GM12878 (cell line): ENCODE measurements at regions not wholly inside any gene's neighbourhood (a gene's known extent, or its start where the extent isn't known, plus 50 kb on each side); places are given as distances from the start of the nearest gene placed in this dataset.

Source experiments
- ATAC-seq: fragments of 200-7000 bp; cut with Tn5 transposase; 3 replicates; pipeline ENCODE4 v1.9.1; 2020; ENCODE audit warnings: mild to moderate bottlenecking, moderate library complexity
- BruUV-seq: library from RNA; stranded (reverse); fragments of 400-500 nt; replicated peaks from 2 replicates; lab custom pipeline; 2021; lab: Mats Ljungman, UMichigan
- CTCF ChIA-PET: fragments of 300-600 bp; sonication (Branson Sonifier 250); formaldehyde crosslinking; extraction: SDS; loops from one replicate; lab custom pipeline; 2021; ENCODE audit warnings: inconsistent platforms; lab: Yijun Ruan, JAX
- POLR2A ChIA-PET: fragments of 350-600 bp; formaldehyde crosslinking; extraction: SDS; loops from one replicate; lab custom pipeline; 2021; ENCODE audit warnings: inconsistent platforms; lab: Charles Lee
- RAD21 ChIA-PET: fragments of 300-600 bp; sonication (Branson Sonifier 250); formaldehyde crosslinking; loops from one replicate; lab custom pipeline; 2023; ENCODE audit warnings: antibody characterized with exemption; ENCODE audit not compliant: unreplicated experiment; lab: Charles Lee
- SMC1A ChIA-PET: fragments of 300-600 bp; sonication (Branson Sonifier 250); formaldehyde crosslinking; loops from one replicate; lab custom pipeline; 2023; ENCODE audit not compliant: unreplicated experiment, uncharacterized antibody; lab: Charles Lee
- DNase-seq: peaks from one replicate; pipeline ENCODE4 v3.0.0-alpha.2; 2011; ENCODE audit warnings: low read depth, low spot score
- FAIRE-seq: peaks from 3 replicates; lab custom pipeline; 2011; peaks lifted over from hg19 to GRCh38; lab: Jason Lieb, UNC
- H2AFZ ChIP-seq: 2 replicates; pipeline ENCODE4 v1.6.0; 2011; ENCODE audit warnings: low read depth, low read length, control low read depth; ENCODE audit not compliant: control insufficient read depth
- H3K27ac ChIP-seq: 2 replicates; pipeline ENCODE4 v1.5.1; 2011; ENCODE audit warnings: control low read depth; ENCODE audit not compliant: control insufficient read depth, insufficient read depth
- H3K27me3 ChIP-seq, 2 experiments: replicated peaks in 1 of 2; 2 replicates each; pipeline versions ENCODE4 v1.6.0 to v1.6.1; 2011; ENCODE audit warnings: low read length in 1 of 2; ENCODE audit not compliant: control insufficient read depth in 2 of 2, insufficient read depth in 2 of 2
- H3K36me3 ChIP-seq, 2 experiments: 2 replicates each; pipeline ENCODE4 v1.5.1; 2011; ENCODE audit warnings: low read length in 1 of 2; ENCODE audit not compliant: control insufficient read depth in 2 of 2, insufficient read depth in 2 of 2
- H3K4me1 ChIP-seq: 2 replicates; pipeline ENCODE4 v1.6.1; 2011; ENCODE audit warnings: mild to moderate bottlenecking, low read length, moderate library complexity, mixed read lengths; ENCODE audit not compliant: control insufficient read depth, insufficient read depth
- H3K4me2 ChIP-seq: 2 replicates; pipeline ENCODE4 v1.6.0; 2011; ENCODE audit warnings: control low read depth; ENCODE audit not compliant: control insufficient read depth, insufficient read depth
- H3K4me3 ChIP-seq: fragments of 200-600 bp; sonication (generic); 2 replicates; pipeline ENCODE4 v1.5.1; 2016
- H3K79me2 ChIP-seq: 2 replicates; pipeline ENCODE4 v1.6.0; 2011; ENCODE audit warnings: low read length; ENCODE audit not compliant: control insufficient read depth, insufficient read depth
- H3K9ac ChIP-seq: 2 replicates; pipeline ENCODE4 v1.8.0; 2011; ENCODE audit warnings: low read length, control low read depth, mixed read lengths; ENCODE audit not compliant: control insufficient read depth, insufficient read depth
- H3K9me3 ChIP-seq: replicated peaks from 3 replicates; pipeline ENCODE4 v1.5.1; 2011; ENCODE audit warnings: mild to moderate bottlenecking, low read length; ENCODE audit not compliant: control insufficient read depth, insufficient read depth
- H4K20me1 ChIP-seq: 2 replicates; pipeline ENCODE4 v1.6.0; 2011; ENCODE audit not compliant: control insufficient read depth, insufficient read depth
- ATF3 ChIP-seq: IDR thresholded peaks from 2 replicates; pipeline ENCODE4 v1.6.1; 2011; ENCODE audit warnings: low read depth, mild to moderate bottlenecking, low read length, moderate library complexity, borderline replicate concordance; ENCODE audit errors: extremely low read depth
- BCLAF1 ChIP-seq: fragments of 450-650 bp; IDR thresholded peaks from 2 replicates; pipeline ENCODE4 v1.6.1; 2017; ENCODE audit warnings: antibody characterized with exemption, mild to moderate bottlenecking, moderate library complexity
- CEBPB ChIP-seq, 2 experiments: fragments of 150-350 bp in 1 of 2; IDR thresholded peaks; 2 replicates each; pipeline ENCODE4 v1.6.1; 2012 to 2014; ENCODE audit warnings: low read depth in 2 of 2, low read length in 2 of 2, borderline replicate concordance in 1 of 2, inconsistent platforms in 1 of 2
- ETV6 ChIP-seq, 2 experiments: fragments of 450-650 bp in 1 of 2; IDR thresholded peaks in 1 of 2; conservative IDR thresholded peaks in 1 of 2; 2 replicates each; pipeline ENCODE4 v1.6.1; 2014; ENCODE audit warnings: antibody characterized with exemption in 1 of 2, borderline replicate concordance in 1 of 2, low read depth in 1 of 2, mild to moderate bottlenecking in 1 of 2, moderate library complexity in 1 of 2
- HDAC2 ChIP-seq: fragments of 200-600 bp; sonication (generic); IDR thresholded peaks from 2 replicates; pipeline ENCODE4 v1.6.1; 2017
- IRF5 ChIP-seq: fragments of 450-650 bp; IDR thresholded peaks from 2 replicates; pipeline ENCODE4 v1.6.1; 2017; ENCODE audit warnings: borderline replicate concordance
- KLF5 ChIP-seq: fragments of 450-650 bp; IDR thresholded peaks from 2 replicates; pipeline ENCODE4 v1.6.1; 2014; ENCODE audit warnings: mild to moderate bottlenecking; ENCODE audit not compliant: partially characterized antibody
- MEF2A ChIP-seq: IDR thresholded peaks from 2 replicates; pipeline ENCODE4 v1.6.1; 2011; ENCODE audit warnings: low read depth, mild to moderate bottlenecking, low read length, moderate library complexity; ENCODE audit not compliant: insufficient read depth
- NFYA ChIP-seq: IDR thresholded peaks from 2 replicates; pipeline ENCODE4 v1.6.1; 2011; ENCODE audit warnings: low read depth, mild to moderate bottlenecking, low read length, improper control_type of control experiment, borderline replicate concordance
- PML ChIP-seq: IDR thresholded peaks from 2 replicates; pipeline ENCODE4 v1.6.1; 2012; ENCODE audit warnings: low read length, inconsistent platforms
- SIN3A ChIP-seq: IDR thresholded peaks from 2 replicates; pipeline ENCODE4 v1.6.1; 2012; ENCODE audit warnings: low read depth, low read length, improper control_type of control experiment
- SKIL ChIP-seq: fragments of 450-650 bp; IDR thresholded peaks from 2 replicates; pipeline ENCODE4 v1.6.1; 2017; ENCODE audit warnings: mild to moderate bottlenecking, low read depth, inconsistent platforms; ENCODE audit not compliant: poor library complexity, severe bottlenecking
- TCF7 ChIP-seq: IDR thresholded peaks from 2 replicates; pipeline ENCODE4 v1.6.1; 2014; ENCODE audit warnings: antibody characterized with exemption, borderline replicate concordance
- USF1 ChIP-seq: IDR thresholded peaks from 2 replicates; pipeline ENCODE4 v1.6.1; 2011; ENCODE audit warnings: borderline replicate concordance, low read depth, mild to moderate bottlenecking, moderate library complexity, mixed read lengths, low read length; ENCODE audit not compliant: insufficient read depth; ENCODE audit errors: extremely low read length
- WRNIP1 ChIP-seq: IDR thresholded peaks from 2 replicates; pipeline ENCODE4 v1.6.1; 2011; ENCODE audit warnings: low read depth, low read length, improper control_type of control experiment, borderline replicate concordance
- WGBS: methylation state at CpG from one replicate; pipeline ENCODE4 v1.1.6; 2016; ENCODE audit warnings: low lambda C conversion rate; ENCODE audit not compliant: insufficient replicate concordance, insufficient coverage; ENCODE audit errors: missing lambda C conversion rate; 5-methylcytosine and 5-hydroxymethylcytosine counted together
- in situ Hi-C: fragments of 300-500 bp; cut with MboI; formaldehyde crosslinking; loops from 9 replicates; pipeline ENCODE4 v1.14.3; 2018; ENCODE audit warnings: mixed read lengths
- intact Hi-C: fragments of 100-400 bp; cut with micrococcal nuclease; formaldehyde crosslinking; loops from one replicate; pipeline ENCODE4 v1.14.2; 2022; ENCODE audit not compliant: unreplicated experiment

- TF ChIP-seq USF1 (no peak), MEF2A (no peak)
- TF ChIP-seq, all 136 proteins: peak for 0
These were observed 304.6 kb downstream of the ARAP2 start (continued) for GRCh38 chr4:35939751-35940150.

GRCh38 chr4:35942092-35942491 lies 302.2 kb downstream of the ARAP2 start:
- Histone ChIP-seq H4K20me1 (no peaks in the 10 kb centered on the region), H3K27ac (no peak overlapping the region), H3K79me2 (no peaks in the 10 kb centered on the region), H3K9ac (no peak overlapping the region), H3K4me2 (no peak overlapping the region), H2AFZ (no peak overlapping the region), H3K4me1 (no peaks in the 10 kb centered on the region), H3K36me3 (no peaks in the 10 kb centered on the region), H3K4me3 (no peak overlapping the region), H3K9me3 (no peaks in the 10 kb centered on the region), H3K27me3 (no peaks in the 10 kb centered on the region)
- RAD21 ChIA-PET: no interaction called here
- 22% methylated on average over 2 of the region's 2 CpGs for WGBS
- FAIRE-seq: no peak
- SMC1A ChIA-PET: interaction anchor here (1.4 kb wide), 1 partner anchor 458 kb away, joined by 3 read pairs; no protein-coding TSS in a partner anchor
- no peak for DNase-seq
- no TSS peak for BruUV-seq
- POLR2A ChIA-PET: no interaction called here
- CTCF ChIA-PET: interaction anchor here (1.6 kb wide), 1 partner anchor 9 kb away, joined by 3 read pairs; no protein-coding TSS in a partner anchor
- in situ Hi-C loops: no loop called here
- intact Hi-C loops: no loop called here
- no peak for ATAC-seq
- TF ChIP-seq IRF5: no peak
- no peak for TF ChIP-seq SIN3A
- no peak for TF ChIP-seq NFYA
- no peak for TF ChIP-seq HDAC2
- TF ChIP-seq CEBPB (IDR thresholded peaks at IDR 0.05; ENCODE audit: borderline replicate concordance in 1 of 2, low read depth in 2 of 2, low read length in 2 of 2): no peak
- TF ChIP-seq WRNIP1: no peak
- no peak for TF ChIP-seq BCLAF1
- TF ChIP-seq KLF5: no peak
- TF ChIP-seq SKIL: no peak
- TF ChIP-seq TCF7: no peak
- no peak for TF ChIP-seq ETV6 (conservative IDR thresholded peaks at IDR 0.05 in 1 of 2, IDR thresholded peaks at IDR 0.05 in 1 of 2; ENCODE audit: borderline replicate concordance in 1 of 2, low read depth in 1 of 2)
- TF ChIP-seq PML: no peak
- TF ChIP-seq ATF3: no peak
